Stimulated activated CD8-positive, alpha-beta memory T cell treated with anti-CD3 and anti-CD28 coated beads, Interleukin-4, amount 100 ng/mL, for 48 hours (primary cell): ENCODE measurements at regions not wholly inside any gene's neighbourhood (a gene's known extent, or its start where the extent isn't known, plus 50 kb on each side); places are given as distances from the start of the nearest gene placed in this dataset.
"Not testable (repeated sequence)": the region's sequence is repeated elsewhere in the genome, so short reads cannot be mapped to it uniquely, and the experiment has no call there.

Experiments used
- DNase-seq: peaks from one replicate; pipeline ENCODE4 v3.0.0-alpha.2; 2020

DNA sequence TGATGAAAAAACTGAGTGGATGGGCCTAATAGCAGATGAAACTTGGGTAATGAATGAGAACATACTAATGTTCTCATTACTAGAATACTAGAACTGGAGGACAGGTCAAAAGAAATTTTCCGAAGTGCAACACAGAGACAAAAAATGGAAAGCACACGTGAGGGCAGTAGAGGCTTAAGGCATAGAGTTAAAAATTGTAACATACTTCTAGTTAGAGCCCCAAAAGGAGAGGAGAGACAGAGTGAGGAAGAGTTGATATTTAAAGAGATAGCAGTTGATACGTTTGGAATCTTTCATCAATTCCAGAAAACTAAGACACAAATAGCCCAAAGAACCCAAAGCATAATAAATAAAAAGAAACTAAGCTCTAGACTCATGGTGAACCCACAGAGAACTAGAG, 327.9 kb downstream of the SQOR start:
- DNase-seq, result no peak

DNA sequence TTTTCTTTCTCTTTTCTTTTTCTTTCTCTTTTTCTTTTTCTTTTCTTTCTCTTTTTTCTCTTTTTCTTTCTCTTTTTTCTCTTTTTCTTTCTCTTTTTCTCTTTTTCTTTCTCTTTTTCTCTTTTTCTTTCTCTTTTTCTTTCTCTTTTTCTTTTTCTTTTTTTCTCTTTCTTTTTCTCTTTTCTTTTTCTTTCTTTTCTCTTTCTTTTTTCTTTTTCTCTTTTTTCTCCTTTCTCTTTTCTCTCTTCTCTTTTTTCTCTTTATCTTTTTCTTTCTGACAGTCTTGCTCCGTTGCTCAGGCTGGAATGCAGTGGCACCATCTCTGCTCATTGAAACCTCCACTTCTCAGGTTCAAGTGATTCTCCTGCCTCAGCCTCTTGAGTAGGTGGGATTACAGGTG, 335.7 kb downstream of the SQOR start:
- no peak for DNase-seq

DNA sequence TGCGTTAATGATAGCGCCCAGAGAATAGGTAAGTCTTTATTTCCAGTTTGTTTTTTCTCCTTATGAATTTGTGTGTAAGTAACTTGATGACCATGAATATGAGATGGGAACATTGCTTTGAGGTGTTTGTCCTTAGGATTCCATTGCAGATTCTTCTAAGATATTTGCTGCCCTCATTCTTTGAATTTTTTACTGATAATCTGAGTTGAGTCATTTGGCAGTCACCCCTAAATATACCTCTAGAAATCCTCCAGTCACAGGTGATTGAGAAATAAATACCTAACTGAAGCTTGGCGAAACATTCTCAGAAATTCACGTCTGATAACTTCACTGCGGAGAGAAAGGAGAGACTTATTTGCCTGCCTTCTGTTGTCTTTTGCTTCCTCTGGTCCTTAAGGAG, 345.5 kb downstream of the SQOR start:
- DNase-seq, result no peak

DNA sequence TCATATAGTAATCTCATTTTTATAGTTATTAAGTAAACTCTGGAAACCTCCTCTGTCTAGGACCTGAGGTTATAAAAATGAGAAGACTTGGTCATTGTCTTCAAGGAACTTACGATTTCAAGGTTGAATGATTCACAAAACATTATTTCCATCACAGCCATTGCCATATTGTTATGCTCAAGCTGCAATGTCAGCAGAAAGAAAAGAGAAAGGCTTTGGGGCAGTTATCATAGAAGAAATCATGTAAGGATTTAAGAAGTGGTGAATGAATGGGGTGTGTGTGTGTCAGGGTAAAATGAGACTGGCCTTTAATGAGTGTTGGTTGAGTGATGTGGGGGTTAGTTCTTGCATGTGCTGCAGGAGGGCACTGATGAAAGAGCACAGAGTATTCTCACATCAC, 346.8 kb downstream of the SQOR start:
- DNase-seq, result no peak

DNA sequence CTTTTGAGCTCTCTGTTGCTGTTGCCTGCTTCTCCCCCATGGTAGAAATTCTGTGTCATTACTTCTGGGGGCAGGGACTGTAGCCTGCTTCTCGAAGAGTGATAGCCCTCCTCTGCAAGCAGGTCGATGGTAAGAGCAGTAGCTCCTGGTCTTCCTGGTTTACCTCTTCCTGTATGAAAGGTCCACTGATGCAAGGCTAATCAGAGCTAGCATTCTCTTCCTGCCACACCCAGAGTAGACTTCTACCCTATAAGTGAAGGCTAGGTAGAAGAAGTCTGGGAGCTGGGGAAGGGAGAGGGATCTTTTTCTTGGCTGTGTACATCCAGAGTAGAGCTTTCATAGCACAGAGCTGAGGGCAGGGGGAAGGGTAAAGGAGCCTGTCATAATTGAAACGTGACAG, 357.0 kb downstream of the SQOR start:
- DNase-seq, result no peak

DNA sequence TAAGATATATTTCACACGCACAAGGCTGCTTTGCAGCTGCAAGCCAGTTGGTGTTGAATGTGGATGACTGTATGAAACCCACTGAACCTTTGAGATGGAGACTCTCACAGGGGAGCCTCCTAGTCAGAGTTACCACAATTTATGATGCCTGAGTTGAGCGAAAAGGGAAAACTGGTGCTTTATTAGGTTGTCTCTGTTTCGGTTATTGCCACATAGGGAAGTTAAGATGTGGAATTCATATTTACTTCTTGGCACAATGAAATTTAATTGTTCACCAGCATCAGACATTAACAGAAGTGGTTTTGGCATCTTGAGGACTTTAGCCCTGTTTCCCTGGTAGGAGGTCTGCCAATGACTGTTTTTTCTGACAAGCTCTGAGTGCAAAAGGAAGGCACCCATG, 358.2 kb downstream of the SQOR start:
- no peak for DNase-seq

DNA sequence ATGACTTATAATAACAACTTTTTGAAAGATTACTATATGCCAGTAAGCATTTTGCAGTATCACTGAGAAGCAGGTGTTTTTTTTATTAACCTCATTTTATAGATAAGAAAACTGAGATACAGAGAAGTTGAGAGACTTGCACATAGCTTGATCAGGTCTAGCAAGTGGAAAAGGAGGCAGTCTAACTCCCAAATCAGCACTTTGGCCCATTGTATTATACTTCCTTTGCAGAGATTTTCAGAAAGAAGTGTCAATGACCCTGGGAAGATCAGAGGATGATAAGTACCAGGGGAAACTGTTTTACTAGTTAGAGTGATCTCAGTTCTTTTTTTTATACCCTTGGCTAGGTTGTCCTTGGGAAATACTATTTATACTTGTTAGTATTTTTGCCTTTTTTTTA, 358.7 kb downstream of the SQOR start:
- DNase-seq, result no peak

DNA sequence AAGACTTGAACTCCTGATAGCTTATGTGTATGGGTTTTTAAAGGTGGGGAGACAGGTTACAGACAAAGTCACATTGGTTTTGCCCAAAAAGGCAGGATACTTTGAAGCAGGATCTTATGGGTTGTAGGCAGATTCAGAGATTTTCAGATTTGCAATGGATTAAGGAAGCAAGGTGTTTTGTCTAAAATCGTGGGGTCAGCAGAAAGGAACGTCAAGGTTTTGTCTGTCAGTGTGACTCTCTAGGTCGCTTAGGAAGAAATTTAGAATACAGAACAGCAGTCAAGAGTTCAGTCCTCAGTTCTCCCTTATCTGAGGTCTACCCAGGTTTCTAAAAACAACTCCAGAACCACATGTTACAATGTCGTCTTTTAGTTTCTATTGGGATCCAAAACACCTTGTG, 361.0 kb downstream of the SQOR start:
- no peak for DNase-seq

DNA sequence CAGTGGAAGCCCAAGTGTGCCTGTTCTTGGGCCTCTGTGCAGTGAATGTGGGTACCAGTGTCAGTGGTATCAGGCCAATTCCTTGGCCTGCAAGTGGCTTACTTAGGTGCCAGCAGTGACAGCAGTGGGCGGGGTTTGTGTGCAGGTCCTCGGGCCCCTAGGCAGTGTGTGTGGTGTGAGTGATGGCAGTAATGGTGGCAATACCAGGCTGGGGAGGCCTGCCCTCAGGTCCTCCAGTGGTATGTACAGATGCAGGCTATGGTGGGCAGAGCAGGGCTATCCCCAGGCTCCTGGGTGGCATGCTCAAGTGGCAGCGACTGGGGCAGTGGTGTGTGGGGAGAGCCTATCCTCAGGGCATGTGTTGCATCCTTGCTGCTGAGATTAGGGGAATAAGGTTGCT, 379.7 kb downstream of the SQOR start:
- no peak for DNase-seq

DNA sequence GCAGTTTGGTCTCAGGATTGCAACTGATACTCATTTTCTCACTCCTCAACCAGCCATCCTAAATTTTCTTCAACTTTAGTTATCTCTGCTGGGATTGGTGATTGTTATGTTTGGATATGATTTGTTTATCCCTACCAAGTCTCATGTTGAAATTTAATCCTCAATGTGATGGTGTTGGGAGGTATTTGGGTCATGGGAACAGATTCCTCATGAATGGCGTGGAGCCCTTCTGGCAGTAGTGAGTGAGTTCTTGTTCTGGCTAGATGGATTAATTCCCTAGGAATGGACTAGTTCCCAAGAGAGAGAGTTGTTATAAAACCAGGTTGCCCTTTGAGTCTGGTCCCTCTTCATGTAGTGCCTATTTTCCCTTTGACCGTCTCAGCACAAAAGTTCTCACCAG, 399.9 kb downstream of the SQOR start:
- no peak for DNase-seq

DNA sequence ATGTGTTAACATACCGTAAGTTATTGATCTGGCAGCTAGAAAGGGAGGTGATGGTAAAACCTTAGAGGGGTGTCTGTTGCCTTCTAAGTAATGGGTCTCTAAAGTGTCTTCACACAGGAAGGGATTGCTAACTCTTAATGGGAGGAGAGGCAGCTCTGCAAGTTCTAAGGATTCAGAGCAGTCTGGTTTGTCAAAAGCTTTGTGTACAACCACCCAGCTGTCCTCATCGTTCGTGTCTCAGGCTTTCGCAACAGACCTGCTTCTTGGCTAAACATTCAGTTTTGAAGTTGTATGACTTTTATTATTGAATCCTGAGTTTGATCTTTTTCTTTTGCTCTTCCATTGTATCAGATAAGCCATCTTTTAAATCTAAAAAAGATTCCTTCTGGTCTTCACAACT, 404.9 kb downstream of the SQOR start:
- DNase-seq, result no peak

DNA sequence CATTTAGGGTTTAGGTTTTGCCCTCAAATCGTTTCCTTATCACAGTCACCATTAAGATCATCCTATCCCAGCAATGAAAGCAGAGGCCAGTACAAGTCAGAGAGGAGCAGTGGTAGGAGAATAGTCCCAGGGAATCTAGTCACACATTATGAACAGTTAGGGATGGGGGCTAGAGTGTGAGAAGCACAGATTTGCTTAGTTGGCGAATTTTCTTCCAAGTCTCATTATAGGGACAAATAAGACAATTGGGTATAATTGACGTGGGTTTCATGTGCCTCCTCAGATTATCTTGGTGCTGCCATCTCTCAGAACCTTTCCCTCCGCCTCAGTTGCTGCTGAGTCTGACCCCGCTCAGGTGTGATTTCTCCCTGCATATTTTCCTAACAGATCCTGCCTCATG, 407.1 kb downstream of the SQOR start:
- DNase-seq, result no peak

DNA sequence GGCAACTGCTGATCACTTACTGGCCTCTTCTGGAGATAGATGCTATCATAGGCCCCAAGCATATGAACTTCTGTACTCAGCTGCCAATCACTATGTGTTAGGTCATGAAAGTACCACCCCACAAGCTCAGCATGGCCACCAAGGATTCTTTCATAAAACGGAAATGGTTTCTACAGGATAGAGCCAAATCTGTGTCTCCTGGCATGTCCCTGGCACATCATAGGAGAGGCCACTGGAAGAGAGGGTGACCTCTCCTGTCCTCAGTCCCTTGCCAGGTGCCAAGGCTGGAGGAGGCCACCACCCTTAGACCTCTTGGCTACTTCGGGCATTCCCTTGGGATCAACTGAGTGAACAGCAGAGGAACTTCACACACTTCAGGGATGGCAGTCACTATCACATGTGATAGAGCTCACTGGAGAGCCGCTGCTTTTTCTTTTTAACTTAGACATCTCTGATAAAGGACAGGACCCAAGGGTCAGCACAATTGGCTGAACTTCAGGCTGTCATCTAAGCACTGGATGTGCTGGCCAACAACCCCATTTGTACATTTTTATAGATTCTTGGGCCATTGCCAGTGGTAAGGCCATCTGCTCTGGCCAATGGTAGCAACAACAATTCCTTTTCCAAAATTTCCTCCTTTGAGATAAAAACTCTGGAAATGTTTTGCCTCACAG, 425.2 kb downstream of the SQOR start:
- DNase-seq, result no peak

DNA sequence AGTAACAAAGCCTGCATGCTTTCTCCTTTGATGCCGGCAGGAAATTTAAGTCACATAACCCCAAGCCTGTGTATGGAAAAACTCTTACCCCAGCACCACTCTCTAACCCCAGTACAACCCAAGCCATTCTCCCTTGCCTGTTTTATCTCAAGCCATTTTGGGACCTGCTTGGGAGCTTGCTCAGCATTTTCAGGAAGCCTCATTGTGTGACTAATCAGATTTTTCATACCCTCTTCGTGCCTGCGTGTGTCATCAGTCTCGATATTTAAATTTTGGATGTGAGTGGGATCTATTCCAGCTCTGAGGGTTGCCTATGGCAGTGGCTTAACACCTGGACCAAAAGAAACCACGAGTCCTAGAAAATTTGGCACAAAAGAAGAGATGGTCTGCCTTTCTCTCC, 426.2 kb downstream of the SQOR start:
- no peak for DNase-seq

DNA sequence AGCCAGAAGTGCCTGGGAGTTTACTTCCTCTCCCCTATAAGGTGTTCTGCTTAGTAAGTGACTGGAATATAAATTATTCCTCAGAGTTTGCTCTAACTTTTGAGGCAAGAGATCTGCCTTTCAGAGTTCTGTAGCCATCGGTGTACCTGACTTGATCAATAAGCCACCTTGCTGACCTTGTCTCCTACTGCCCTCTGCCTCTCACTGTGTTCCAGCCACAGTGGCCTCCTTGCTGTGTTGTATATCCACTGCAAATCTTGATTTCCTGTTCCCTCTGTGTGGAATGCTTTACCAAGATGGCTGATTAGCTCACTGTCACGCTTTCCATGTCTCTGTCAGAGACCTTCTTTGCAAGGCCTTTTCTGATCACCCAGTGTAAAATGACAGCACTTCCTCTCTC, 442.4 kb downstream of the SQOR start:
- no peak for DNase-seq

DNA sequence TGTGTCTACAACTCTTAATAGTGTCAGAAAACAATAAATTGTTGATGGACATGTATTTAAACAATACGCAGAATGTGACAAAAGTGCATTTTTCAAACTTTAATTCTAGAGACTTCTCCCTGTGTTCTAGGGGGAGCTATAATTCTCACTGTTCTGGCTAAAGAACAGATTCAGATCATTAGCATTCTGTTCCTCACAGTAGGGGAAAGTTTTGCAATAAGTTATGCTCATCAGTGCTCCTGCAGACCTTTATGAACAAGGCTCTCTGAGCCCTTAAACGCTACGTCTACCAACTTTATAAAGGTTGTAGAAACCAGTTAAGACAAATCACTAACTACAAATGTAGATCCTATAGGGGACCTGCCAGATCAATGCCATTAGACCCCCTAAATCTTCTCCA, 444.2 kb downstream of the SQOR start:
- DNase-seq, result no peak

DNA sequence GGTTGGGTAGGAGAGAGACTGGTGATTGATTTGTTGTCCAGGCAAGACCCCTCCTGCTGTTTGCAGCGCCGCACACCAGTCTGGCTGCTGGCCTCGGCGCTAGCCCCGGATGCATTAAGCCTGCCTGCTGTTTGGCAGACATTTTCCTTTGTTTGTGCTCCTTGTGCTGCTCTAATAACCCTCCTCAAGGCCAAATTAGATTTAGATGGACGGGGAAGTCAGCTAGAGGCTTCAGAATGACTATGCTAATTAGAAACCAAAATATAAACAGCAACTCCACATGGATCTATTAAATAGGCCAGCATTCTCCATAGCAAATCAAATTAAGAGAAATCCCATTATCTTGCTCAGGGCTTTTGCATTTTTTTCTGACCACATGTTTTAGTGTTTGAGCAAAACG, 445.2 kb downstream of the SQOR start:
- no peak for DNase-seq

DNA sequence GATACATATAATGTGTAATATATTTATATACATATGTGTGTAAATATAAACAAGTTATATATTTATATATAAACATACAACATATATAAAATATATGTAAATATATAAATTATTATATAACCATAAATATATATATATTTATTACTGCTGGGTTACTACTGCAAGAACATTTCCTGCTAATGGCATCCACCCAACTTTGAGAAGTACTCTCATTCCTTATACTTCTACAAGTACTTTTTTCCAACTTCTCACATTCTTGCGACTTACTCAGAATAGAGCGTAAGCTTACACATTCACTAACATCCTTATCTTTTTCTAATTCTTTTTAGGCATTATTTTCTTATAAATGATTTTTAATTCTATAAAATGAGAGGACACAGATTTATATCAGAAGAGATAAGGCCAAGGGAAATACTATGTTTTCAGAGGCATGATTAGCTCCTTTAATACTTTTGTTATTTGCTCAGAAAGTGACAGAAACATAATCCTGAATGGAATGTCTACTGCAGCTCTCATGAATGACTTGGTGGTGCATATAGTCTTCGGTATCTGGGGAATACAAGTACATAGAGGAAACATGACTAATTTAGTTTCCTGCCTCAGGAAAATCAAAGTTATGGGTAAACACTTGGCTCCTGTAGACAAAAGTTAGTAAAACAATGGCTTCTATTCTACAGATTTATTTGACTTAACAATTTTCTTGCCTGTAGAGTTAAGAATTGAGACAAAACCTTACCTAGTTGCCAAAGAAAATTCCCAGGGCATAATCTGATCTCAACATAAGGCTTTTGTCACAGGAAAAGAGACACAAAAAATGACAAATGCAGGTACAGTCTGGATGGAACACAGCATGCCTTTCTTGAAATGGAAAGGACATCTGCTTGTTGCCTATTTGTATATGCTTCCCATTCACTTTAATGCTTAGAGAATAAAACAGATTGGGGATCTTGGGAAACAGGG, 453.9 kb downstream of the SQOR start:
- DNase-seq, result no peak

DNA sequence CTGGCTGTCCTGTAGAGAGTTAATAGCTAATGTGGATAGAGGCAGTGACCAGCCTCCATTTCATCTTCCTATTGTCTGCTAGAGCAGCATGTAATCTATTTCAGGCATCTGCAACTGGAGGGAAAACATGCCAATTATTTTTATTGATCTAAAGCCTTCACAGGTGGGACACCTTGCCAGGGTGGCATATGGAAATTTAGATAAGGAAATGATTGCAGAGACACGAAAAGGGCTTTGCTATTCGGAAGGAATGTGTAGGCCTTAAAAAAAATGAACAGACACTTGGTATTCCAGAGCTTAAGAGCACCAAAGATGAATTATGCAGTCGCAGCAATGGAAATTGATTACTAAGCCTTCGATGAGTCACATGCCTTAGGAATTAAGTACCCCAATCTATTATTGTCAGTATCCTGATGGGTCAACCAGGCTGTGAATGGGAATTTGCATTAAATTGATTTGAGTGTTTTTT, 454.7 kb downstream of the SQOR start:
- no peak for DNase-seq

DNA sequence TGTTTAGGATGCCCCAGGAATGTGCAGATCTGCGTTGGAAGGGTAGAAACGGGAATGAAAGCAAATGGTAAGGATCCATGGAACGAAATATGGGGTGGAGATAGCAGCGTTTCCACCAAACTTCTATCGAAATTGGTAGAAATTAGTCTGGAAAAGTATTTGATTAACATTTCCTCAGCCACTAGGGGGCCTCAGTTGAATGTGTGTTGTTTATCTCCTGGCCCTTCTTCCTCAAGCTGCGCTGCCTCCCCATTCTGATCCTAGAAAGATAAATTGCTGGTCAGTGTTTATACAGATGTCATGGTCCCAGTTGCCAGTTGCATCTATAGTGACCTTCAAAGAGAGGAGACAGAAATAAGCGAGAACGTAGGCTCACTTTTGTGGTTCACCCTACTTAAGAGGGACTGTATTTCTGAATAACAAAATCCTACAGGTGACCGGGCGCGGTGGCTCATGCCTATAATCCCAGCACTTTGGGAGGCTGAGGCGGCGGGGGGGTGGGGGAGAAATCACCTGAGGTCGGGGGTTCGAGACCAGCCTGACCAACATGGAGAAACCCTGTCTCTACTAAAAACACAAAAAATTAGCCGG, 457.1 kb downstream of the SQOR start:
- no peak for DNase-seq

DNA sequence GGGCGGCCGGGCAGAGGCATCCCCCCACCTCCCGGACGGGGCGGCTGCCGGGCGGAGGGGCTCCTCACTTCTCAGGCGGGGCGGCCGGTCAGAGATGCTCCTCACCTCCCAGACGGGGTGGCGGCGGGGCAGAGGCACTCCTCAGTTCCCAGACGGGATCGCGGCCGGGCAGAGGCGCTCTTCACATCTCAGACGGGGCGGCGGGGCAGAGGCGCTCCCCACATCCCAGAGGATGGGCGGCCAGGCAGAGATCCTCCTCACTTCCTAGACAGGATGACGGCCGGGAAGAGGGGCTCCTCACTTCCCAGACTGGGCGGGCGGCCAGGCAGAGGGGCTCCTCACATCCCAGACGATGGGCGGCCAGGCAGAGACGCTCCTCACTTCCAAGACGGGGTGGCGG, 463.2 kb downstream of the SQOR start:
- DNase-seq, result not testable (repeated sequence)

DNA sequence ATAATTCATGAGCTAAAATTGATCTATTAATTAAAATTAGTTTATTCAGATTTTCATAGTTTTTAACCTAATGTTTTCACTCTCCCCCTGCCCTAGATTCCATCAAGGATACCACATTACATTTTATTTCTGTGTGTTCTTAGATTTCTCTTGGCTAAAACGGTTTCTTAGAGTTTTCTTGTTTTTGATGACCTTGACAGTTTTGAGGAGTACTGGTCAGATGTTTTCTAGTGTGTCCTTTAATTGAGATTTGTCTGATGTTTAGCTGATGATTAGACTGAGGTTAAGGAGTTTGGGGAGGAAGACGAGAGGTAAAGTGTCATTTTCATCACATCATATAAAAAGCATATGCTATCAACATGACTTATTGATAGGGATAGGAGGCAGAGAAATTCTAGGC, 475.9 kb downstream of the SQOR start:
- DNase-seq, result no peak

DNA sequence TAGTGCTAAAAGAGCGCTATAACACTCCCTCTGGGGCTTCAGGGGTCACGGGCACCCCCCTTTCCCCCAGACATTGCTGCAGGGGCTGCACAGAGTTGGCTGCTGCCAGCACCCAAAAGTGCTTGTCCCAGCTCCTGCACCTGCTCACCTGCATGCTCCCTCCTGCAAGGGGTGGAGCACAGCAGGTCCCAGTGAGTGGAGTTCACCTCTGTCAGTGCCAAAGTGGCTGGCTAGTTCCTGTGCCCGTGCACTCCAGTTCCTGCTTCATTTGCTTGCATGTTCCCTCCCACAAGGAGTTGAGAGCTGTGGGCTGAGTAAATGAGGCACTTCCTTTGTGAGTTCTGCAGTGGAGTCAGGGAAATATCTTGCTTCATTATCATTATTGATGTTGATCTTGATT, 476.9 kb downstream of the SQOR start:
- DNase-seq, result no peak

DNA sequence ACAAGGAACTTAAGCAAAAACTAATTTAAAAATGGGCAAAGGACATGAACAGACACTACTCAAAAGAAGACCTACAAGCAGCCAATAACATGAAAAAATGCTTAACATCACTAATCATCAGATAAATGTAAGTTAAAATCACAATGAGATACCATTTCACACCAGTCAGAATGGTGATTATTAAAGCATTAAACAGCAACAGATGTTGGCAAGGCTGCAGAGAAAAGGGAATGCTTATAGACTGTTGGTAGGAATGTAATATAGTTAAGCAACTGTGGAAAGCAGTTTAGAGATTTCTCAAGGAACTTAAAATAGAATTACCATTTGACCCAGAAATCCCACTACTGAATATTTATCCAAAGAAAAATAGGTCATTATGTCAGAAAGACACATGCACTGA, 482.2 kb downstream of the SQOR start:
- no peak for DNase-seq
